ENCODE measurements at regions not wholly inside any gene's neighbourhood (a gene's known extent, or its start where the extent isn't known, plus 50 kb on each side); places are given as distances from the start of the nearest gene placed in this dataset.

- Mint-ChIP-seq H3K9me3 (peaks cover 13% of the 10 kb centered on the region), H3K36me3 (ENCODE audit: low read depth) (no peaks in the 10 kb centered on the region), H3K27ac (no peak overlapping the region), H3K27me3 (no peaks in the 10 kb centered on the region), H3K4me3 (no peak overlapping the region), H3K4me1 (ENCODE audit: low read depth) (no peaks in the 10 kb centered on the region)
Measured at GRCh38 chr14:84180336-84180735, 1349.6 kb upstream of the FLRT2 start.

- H3K27ac Mint-ChIP-seq: no peak overlapping the region
- H3K36me3 Mint-ChIP-seq (ENCODE audit: low read depth): no peaks in the 10 kb centered on the region
- no peaks in the 10 kb centered on the region for H3K27me3 Mint-ChIP-seq
- H3K4me1 Mint-ChIP-seq (ENCODE audit: low read depth): no peaks in the 10 kb centered on the region
- peaks cover 17% of the 10 kb centered on the region for H3K9me3 Mint-ChIP-seq
- H3K4me3 Mint-ChIP-seq: no peak overlapping the region
Measured at GRCh38 chr14:84181072-84181471, 1348.9 kb upstream of the FLRT2 start.

- H3K27me3 Mint-ChIP-seq: no peaks in the 10 kb centered on the region
- no peak overlapping the region for H3K27ac Mint-ChIP-seq
- peaks cover 13% of the 10 kb centered on the region for H3K9me3 Mint-ChIP-seq
- H3K4me1 Mint-ChIP-seq (ENCODE audit: low read depth): no peaks in the 10 kb centered on the region
- no peak overlapping the region for H3K4me3 Mint-ChIP-seq
- H3K36me3 Mint-ChIP-seq (ENCODE audit: low read depth): no peaks in the 10 kb centered on the region
Measured at GRCh38 chr14:84195514-84195913, 1334.4 kb upstream of the FLRT2 start.

- H3K36me3 Mint-ChIP-seq (ENCODE audit: low read depth): no peaks in the 10 kb centered on the region
Measured at GRCh38 chr14:84197704-84198103, 1332.2 kb upstream of the FLRT2 start.

GRCh38 chr14:84202486-84202885, 1327.5 kb upstream of the FLRT2 start:
- no peak overlapping the region for H3K4me3 Mint-ChIP-seq
- H3K36me3 Mint-ChIP-seq (ENCODE audit: low read depth): no peaks in the 10 kb centered on the region
- no peaks in the 10 kb centered on the region for H3K27me3 Mint-ChIP-seq
- H3K4me1 Mint-ChIP-seq (ENCODE audit: low read depth): no peaks in the 10 kb centered on the region
- H3K27ac Mint-ChIP-seq: no peak overlapping the region
- peaks cover 18% of the 10 kb centered on the region for H3K9me3 Mint-ChIP-seq

More at GRCh38 chr14:84197704-84198103, 1332.2 kb upstream of the FLRT2 start:
- Mint-ChIP-seq H3K27me3 (no peaks in the 10 kb centered on the region), H3K27ac (no peak overlapping the region), H3K9me3 (peaks cover 15% of the 10 kb centered on the region), H3K4me1 (ENCODE audit: low read depth) (no peaks in the 10 kb centered on the region), H3K4me3 (no peak overlapping the region)

GRCh38 chr14:84203896-84204295, 1326.0 kb upstream of the FLRT2 start:
- H3K36me3 Mint-ChIP-seq (ENCODE audit: low read depth): no peaks in the 10 kb centered on the region
- H3K4me1 Mint-ChIP-seq (ENCODE audit: low read depth): no peaks in the 10 kb centered on the region
- no peak overlapping the region for H3K4me3 Mint-ChIP-seq
- H3K27me3 Mint-ChIP-seq: no peaks in the 10 kb centered on the region
- peaks cover 23% of the 10 kb centered on the region for H3K9me3 Mint-ChIP-seq
- no peak overlapping the region for H3K27ac Mint-ChIP-seq

GRCh38 chr14:84208451-84208850, 1321.5 kb upstream of the FLRT2 start:
- Mint-ChIP-seq H3K36me3 (ENCODE audit: low read depth) (no peaks in the 10 kb centered on the region), H3K27me3 (no peaks in the 10 kb centered on the region), H3K4me1 (ENCODE audit: low read depth) (no peaks in the 10 kb centered on the region), H3K27ac (no peak overlapping the region), H3K9me3 (peaks cover 23% of the 10 kb centered on the region), H3K4me3 (no peak overlapping the region)

- peaks cover 23% of the 10 kb centered on the region for H3K9me3 Mint-ChIP-seq
- no peaks in the 10 kb centered on the region for H3K27me3 Mint-ChIP-seq
- H3K4me3 Mint-ChIP-seq: no peak overlapping the region
- H3K36me3 Mint-ChIP-seq (ENCODE audit: low read depth): no peaks in the 10 kb centered on the region
- H3K27ac Mint-ChIP-seq: no peak overlapping the region
- H3K4me1 Mint-ChIP-seq (ENCODE audit: low read depth): no peaks in the 10 kb centered on the region
Measured at GRCh38 chr14:84209031-84209430, 1320.9 kb upstream of the FLRT2 start.

GRCh38 chr14:84217066-84217465, 1312.9 kb upstream of the FLRT2 start:
- Mint-ChIP-seq H3K27me3 (no peaks in the 10 kb centered on the region), H3K4me1 (ENCODE audit: low read depth) (no peaks in the 10 kb centered on the region), H3K4me3 (no peak overlapping the region), H3K27ac (no peak overlapping the region), H3K9me3 (peaks cover 14% of the 10 kb centered on the region), H3K36me3 (ENCODE audit: low read depth) (no peaks in the 10 kb centered on the region)

- no peaks in the 10 kb centered on the region for H3K4me1 Mint-ChIP-seq (ENCODE audit: low read depth)
- no peak overlapping the region for H3K4me3 Mint-ChIP-seq
- no peaks in the 10 kb centered on the region for H3K36me3 Mint-ChIP-seq (ENCODE audit: low read depth)
- H3K9me3 Mint-ChIP-seq: peaks cover 7% of the 10 kb centered on the region
- H3K27ac Mint-ChIP-seq: no peak overlapping the region
- no peaks in the 10 kb centered on the region for H3K27me3 Mint-ChIP-seq
Measured at GRCh38 chr14:84225268-84225667, 1304.7 kb upstream of the FLRT2 start.

GRCh38 chr14:84228702-84229101, 1301.2 kb upstream of the FLRT2 start:
- Mint-ChIP-seq H3K27me3 (no peaks in the 10 kb centered on the region), H3K4me1 (ENCODE audit: low read depth) (no peaks in the 10 kb centered on the region), H3K36me3 (ENCODE audit: low read depth) (no peaks in the 10 kb centered on the region), H3K27ac (no peak overlapping the region), H3K9me3 (peaks cover 7% of the 10 kb centered on the region), H3K4me3 (no peak overlapping the region)

GRCh38 chr14:84234281-84234680, 1295.7 kb upstream of the FLRT2 start:
- Mint-ChIP-seq H3K27ac (no peak overlapping the region), H3K36me3 (ENCODE audit: low read depth) (no peaks in the 10 kb centered on the region), H3K9me3 (peaks cover 17% of the 10 kb centered on the region), H3K4me1 (ENCODE audit: low read depth) (no peaks in the 10 kb centered on the region), H3K4me3 (no peak overlapping the region), H3K27me3 (no peaks in the 10 kb centered on the region)

GRCh38 chr14:84236290-84236689, 1293.7 kb upstream of the FLRT2 start:
- Mint-ChIP-seq H3K27me3 (no peaks in the 10 kb centered on the region), H3K4me3 (no peak overlapping the region), H3K4me1 (ENCODE audit: low read depth) (no peaks in the 10 kb centered on the region), H3K9me3 (peaks cover 18% of the 10 kb centered on the region), H3K36me3 (ENCODE audit: low read depth) (no peaks in the 10 kb centered on the region), H3K27ac (no peak overlapping the region)

- H3K9me3 Mint-ChIP-seq: peaks cover 24% of the 10 kb centered on the region
- no peak overlapping the region for H3K4me3 Mint-ChIP-seq
- no peaks in the 10 kb centered on the region for H3K27me3 Mint-ChIP-seq
- H3K36me3 Mint-ChIP-seq (ENCODE audit: low read depth): no peaks in the 10 kb centered on the region
- no peaks in the 10 kb centered on the region for H3K4me1 Mint-ChIP-seq (ENCODE audit: low read depth)
- no peak overlapping the region for H3K27ac Mint-ChIP-seq
Measured at GRCh38 chr14:84237881-84238280, 1292.1 kb upstream of the FLRT2 start.

- Mint-ChIP-seq H3K27me3 (no peaks in the 10 kb centered on the region), H3K36me3 (ENCODE audit: low read depth) (no peaks in the 10 kb centered on the region), H3K9me3 (peaks cover 16% of the 10 kb centered on the region), H3K4me1 (ENCODE audit: low read depth) (no peaks in the 10 kb centered on the region), H3K4me3 (no peak overlapping the region), H3K27ac (no peak overlapping the region)
Measured at GRCh38 chr14:84247693-84248092, 1282.3 kb upstream of the FLRT2 start.

- no peaks in the 10 kb centered on the region for H3K27me3 Mint-ChIP-seq
Measured at GRCh38 chr14:84250893-84251292, 1279.1 kb upstream of the FLRT2 start.

More at GRCh38 chr14:84250893-84251292, 1279.1 kb upstream of the FLRT2 start:
- H3K9me3 Mint-ChIP-seq: peaks cover 12% of the 10 kb centered on the region
- no peaks in the 10 kb centered on the region for H3K36me3 Mint-ChIP-seq (ENCODE audit: low read depth)
- H3K4me3 Mint-ChIP-seq: no peak overlapping the region
- no peak overlapping the region for H3K27ac Mint-ChIP-seq
- no peaks in the 10 kb centered on the region for H3K4me1 Mint-ChIP-seq (ENCODE audit: low read depth)

All from stimulated activated naive CD8-positive, alpha-beta T cell treated with anti-CD3 and anti-CD28 coated beads, Interleukin-15, Interleukin-2, amounts not matched to agents 100 ng/mL and 50 ng/mL, for 24 hours (primary cell).